ENCODE measurements at regions not wholly inside any gene's neighbourhood (a gene's known extent, or its start where the extent isn't known, plus 50 kb on each side); places are given as distances from the start of the nearest gene placed in this dataset.
"Not testable (repeated sequence)": the region's sequence is repeated elsewhere in the genome, so short reads cannot be mapped to it uniquely, and the experiment has no call there.

- DNase-seq (ENCODE audit: low spot score) = not testable (repeated sequence)
- intact Hi-C loops (cut with DNase I) = loop anchor here (10.0 kb wide), 2 partner anchors 289 to 339 kb away; partner anchors contain the start of gene RP9
Measured at GRCh38 chr7:32765649-32766251, 125.8 kb downstream of the KBTBD2 start.

- DNase-seq (ENCODE audit: low spot score) = no peak
- intact Hi-C loops (cut with DNase I) = loop anchor here (10.0 kb wide), 2 partner anchors 290 to 340 kb away; partner anchors contain the start of gene RP9
Measured at GRCh38 chr7:32765185-32765584, 126.4 kb downstream of the KBTBD2 start.

GRCh38 chr7:32762925-32763293 lies 128.7 kb downstream of the KBTBD2 start:
- DNase-seq (ENCODE audit: low spot score) = no peak
- intact Hi-C loops (cut with DNase I) = loop anchor here (10.0 kb wide), 2 partner anchors 292 to 342 kb away; partner anchors contain the start of gene RP9

GRCh38 chr7:32762206-32762924 lies 129.2 kb downstream of the KBTBD2 start:
- not testable (repeated sequence) for DNase-seq (ENCODE audit: low spot score)
- intact Hi-C loops (cut with DNase I) = loop anchor here (10.0 kb wide), 2 partner anchors 292 to 342 kb away; partner anchors contain the start of gene RP9

- intact Hi-C loops (cut with DNase I) = loop anchor here (10.0 kb wide), 2 partner anchors 293 to 343 kb away; partner anchors contain the start of gene RP9
- DNase-seq (ENCODE audit: low spot score) = no peak
Measured at GRCh38 chr7:32761451-32762205, 129.9 kb downstream of the KBTBD2 start.

GRCh38 chr7:32760755-32761154 lies 130.8 kb downstream of the KBTBD2 start:
- DNase-seq (ENCODE audit: low spot score) = not testable (repeated sequence)

GRCh38 chr7:32759859-32760258 lies 131.7 kb downstream of the KBTBD2 start:
- intact Hi-C loops (cut with DNase I) = loop anchor here (10.0 kb wide), 2 partner anchors 295 to 345 kb away; partner anchors contain the start of gene RP9

More at GRCh38 chr7:32760755-32761154, 130.8 kb downstream of the KBTBD2 start:
- intact Hi-C loops (cut with DNase I) = loop anchor here (10.0 kb wide), 2 partner anchors 294 to 344 kb away; partner anchors contain the start of gene RP9

GRCh38 chr7:32753872-32754271 lies 137.7 kb downstream of the KBTBD2 start:
- intact Hi-C loops (cut with DNase I); DNase-seq (ENCODE audit: low spot score): not testable (repeated sequence)

More at GRCh38 chr7:32759859-32760258, 131.7 kb downstream of the KBTBD2 start:
- not testable (repeated sequence) for DNase-seq (ENCODE audit: low spot score)

- intact Hi-C loops (cut with DNase I); DNase-seq (ENCODE audit: low spot score): not testable (repeated sequence)
Measured at GRCh38 chr7:32748337-32748736, 143.2 kb downstream of the KBTBD2 start.

- intact Hi-C loops (cut with DNase I); DNase-seq (ENCODE audit: low spot score): not testable (repeated sequence)
Measured at GRCh38 chr7:32747443-32748148, 144.0 kb downstream of the KBTBD2 start.

- intact Hi-C loops (cut with DNase I); DNase-seq (ENCODE audit: low spot score): not testable (repeated sequence)
Measured at GRCh38 chr7:32741853-32742476, 149.6 kb downstream of the KBTBD2 start.

- intact Hi-C loops (cut with DNase I); DNase-seq (ENCODE audit: low spot score): not testable (repeated sequence)
Measured at GRCh38 chr7:32739749-32740148, 151.8 kb downstream of the KBTBD2 start.

- intact Hi-C loops (cut with DNase I); DNase-seq (ENCODE audit: low spot score): not testable (repeated sequence)
Measured at GRCh38 chr7:32738390-32738789, 153.2 kb downstream of the KBTBD2 start.

- not testable (repeated sequence) for DNase-seq (ENCODE audit: low spot score)
Measured at GRCh38 chr7:32732767-32733166, 158.8 kb downstream of the KBTBD2 start.

GRCh38 chr7:32729335-32729675 lies 162.3 kb downstream of the KBTBD2 start:
- intact Hi-C loops (cut with DNase I); DNase-seq (ENCODE audit: low spot score): not testable (repeated sequence)

More at GRCh38 chr7:32732767-32733166, 158.8 kb downstream of the KBTBD2 start:
- intact Hi-C loops (cut with DNase I) = not testable (repeated sequence)

GRCh38 chr7:32728412-32729334 lies 162.9 kb downstream of the KBTBD2 start:
- intact Hi-C loops (cut with DNase I) = not testable (repeated sequence)
- DNase-seq (ENCODE audit: low spot score) = peak; percentile 84
